Activated T-helper 2 cell treated with anti-CD3 and anti-CD28 coated beads, Interferon-gamma antibody, Interleukin-2, Interleukin-4, amounts not matched to agents 10 μg/mL and 5 μg/mL and 100 μg/mL, durations not matched to agents 14 hours and 24 hours and 36 hours (primary cell): ENCODE measurements at regions not wholly inside any gene's neighbourhood (a gene's known extent, or its start where the extent isn't known, plus 50 kb on each side); places are given as distances from the start of the nearest gene placed in this dataset.

ENCODE experiments used
- DNase-seq: peaks from one replicate; pipeline ENCODE4 v3.0.0; 2021; ENCODE audit warnings: low spot score
- H3K27ac Mint-ChIP-seq: one replicate; pipeline ENCODE4 v1.8.0; 2021; ENCODE audit warnings: mixed read lengths
- H3K27me3 Mint-ChIP-seq: one replicate; pipeline ENCODE4 v1.8.0; 2021; ENCODE audit warnings: low read depth, mixed read lengths
- H3K36me3 Mint-ChIP-seq: one replicate; pipeline ENCODE4 v1.8.0; 2021; ENCODE audit warnings: low read depth, mixed read lengths
- H3K4me1 Mint-ChIP-seq: one replicate; pipeline ENCODE4 v1.8.0; 2021; ENCODE audit warnings: low read depth, mixed read lengths
- H3K4me3 Mint-ChIP-seq: one replicate; pipeline ENCODE4 v1.8.0; 2021; ENCODE audit warnings: low read depth, mild to moderate bottlenecking, moderate library complexity, mixed read lengths
- H3K9me3 Mint-ChIP-seq: one replicate; pipeline ENCODE4 v1.8.0; 2021; ENCODE audit warnings: mixed read lengths
- intact Hi-C: fragments of 100-400 bp; cut with micrococcal nuclease; formaldehyde crosslinking; loops from one replicate; pipeline ENCODE4 v1.15.1; 2023

DNA sequence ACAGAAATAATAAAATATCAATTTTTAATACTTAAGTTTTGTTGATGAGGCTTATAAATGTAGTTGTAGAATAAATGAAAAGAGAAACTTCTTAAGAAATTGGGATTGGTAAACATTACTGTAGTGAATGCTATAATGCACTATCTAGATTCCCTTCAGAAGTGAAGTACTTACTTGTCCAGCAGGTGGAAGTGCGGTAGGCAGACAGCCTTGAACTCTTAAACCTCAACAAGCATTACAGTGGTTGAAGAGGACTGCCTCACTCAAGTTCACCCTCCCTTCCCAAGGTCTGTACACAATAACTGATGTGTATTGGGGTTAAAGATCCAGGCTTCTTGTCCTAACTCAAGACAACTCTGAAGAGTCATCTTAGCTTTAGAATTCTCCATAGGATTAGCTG is 931.0 kb upstream of the LRRTM1 start:
- Mint-ChIP-seq H3K27ac (no peak overlapping the region), H3K36me3 (no peaks in the 10 kb centered on the region), H3K9me3 (peaks cover 62% of the 10 kb centered on the region), H3K4me1 (no peaks in the 10 kb centered on the region), H3K27me3 (no peaks in the 10 kb centered on the region), H3K4me3 (no peak overlapping the region)
- intact Hi-C loops, result no loop called here
- no peak for DNase-seq

DNA sequence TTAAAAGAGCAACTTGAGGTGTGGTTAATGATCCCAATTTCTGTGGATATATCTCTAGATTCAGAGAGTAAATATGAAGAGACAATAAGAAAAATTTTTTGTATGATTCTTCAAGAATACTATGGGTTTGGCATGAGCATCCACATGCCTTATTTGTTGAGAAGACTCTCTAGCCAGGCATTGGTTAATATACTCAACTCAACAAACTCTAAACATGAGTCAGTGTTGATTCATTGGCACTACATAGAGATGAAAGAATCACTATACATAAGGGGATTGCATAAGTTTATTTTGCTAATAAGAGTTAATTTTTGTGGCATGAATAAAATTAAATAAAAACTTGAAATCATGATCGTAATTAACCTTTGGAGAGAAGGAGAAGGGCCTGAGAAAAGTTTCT is 930.2 kb upstream of the LRRTM1 start:
- no peaks in the 10 kb centered on the region for H3K36me3 Mint-ChIP-seq
- H3K4me3 Mint-ChIP-seq, result no peak overlapping the region
- intact Hi-C loops, result no loop called here

GRCh38 chr2:81225756-81226155 is 921.2 kb upstream of the LRRTM1 start:
- intact Hi-C loops, result no loop called here
- peaks cover 42% of the 10 kb centered on the region for H3K9me3 Mint-ChIP-seq
- no peaks in the 10 kb centered on the region for H3K4me1 Mint-ChIP-seq
- H3K27me3 Mint-ChIP-seq, result no peaks in the 10 kb centered on the region
- no peak overlapping the region for H3K27ac Mint-ChIP-seq
- no peak overlapping the region for H3K4me3 Mint-ChIP-seq
- no peaks in the 10 kb centered on the region for H3K36me3 Mint-ChIP-seq
- no peak for DNase-seq

More for the DNA sequence above, 930.2 kb upstream of the LRRTM1 start:
- Mint-ChIP-seq H3K4me1 (no peaks in the 10 kb centered on the region), H3K27me3 (no peaks in the 10 kb centered on the region), H3K27ac (no peak overlapping the region), H3K9me3 (peaks cover 58% of the 10 kb centered on the region)
- DNase-seq, result no peak

DNA sequence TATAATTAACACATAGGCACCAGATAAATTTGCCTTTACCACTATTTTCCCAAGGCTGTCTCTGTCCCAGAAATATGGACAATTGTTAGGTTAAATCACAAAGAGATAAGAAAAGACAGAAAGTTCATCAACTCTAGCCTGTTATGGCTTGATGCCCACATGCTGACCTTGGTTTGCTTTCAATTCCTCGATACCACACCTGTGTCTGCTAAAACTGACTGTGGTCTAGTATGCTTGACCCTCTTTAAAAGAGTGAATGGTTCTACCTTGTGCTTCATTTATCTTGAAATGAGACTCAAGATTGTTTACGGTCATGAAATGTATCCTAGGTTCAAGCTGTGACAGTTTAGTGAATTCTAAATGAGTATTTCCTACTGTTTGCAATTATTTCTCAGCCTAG is 909.0 kb upstream of the LRRTM1 start:
- intact Hi-C loops, result no loop called here
- H3K27me3 Mint-ChIP-seq, result no peaks in the 10 kb centered on the region
- no peak overlapping the region for H3K27ac Mint-ChIP-seq

GRCh38 chr2:81206216-81206615 is 901.7 kb upstream of the LRRTM1 start:
- Mint-ChIP-seq H3K4me3 (no peak overlapping the region), H3K4me1 (no peaks in the 10 kb centered on the region), H3K27me3 (no peaks in the 10 kb centered on the region), H3K27ac (no peak overlapping the region), H3K9me3 (peaks cover 32% of the 10 kb centered on the region), H3K36me3 (no peaks in the 10 kb centered on the region)
- no peak for DNase-seq
- intact Hi-C loops, result no loop called here

More for the DNA sequence above, 909.0 kb upstream of the LRRTM1 start:
- Mint-ChIP-seq H3K4me3 (no peak overlapping the region), H3K4me1 (no peaks in the 10 kb centered on the region), H3K9me3 (peaks cover 20% of the 10 kb centered on the region), H3K36me3 (no peaks in the 10 kb centered on the region)
- DNase-seq, result no peak

DNA sequence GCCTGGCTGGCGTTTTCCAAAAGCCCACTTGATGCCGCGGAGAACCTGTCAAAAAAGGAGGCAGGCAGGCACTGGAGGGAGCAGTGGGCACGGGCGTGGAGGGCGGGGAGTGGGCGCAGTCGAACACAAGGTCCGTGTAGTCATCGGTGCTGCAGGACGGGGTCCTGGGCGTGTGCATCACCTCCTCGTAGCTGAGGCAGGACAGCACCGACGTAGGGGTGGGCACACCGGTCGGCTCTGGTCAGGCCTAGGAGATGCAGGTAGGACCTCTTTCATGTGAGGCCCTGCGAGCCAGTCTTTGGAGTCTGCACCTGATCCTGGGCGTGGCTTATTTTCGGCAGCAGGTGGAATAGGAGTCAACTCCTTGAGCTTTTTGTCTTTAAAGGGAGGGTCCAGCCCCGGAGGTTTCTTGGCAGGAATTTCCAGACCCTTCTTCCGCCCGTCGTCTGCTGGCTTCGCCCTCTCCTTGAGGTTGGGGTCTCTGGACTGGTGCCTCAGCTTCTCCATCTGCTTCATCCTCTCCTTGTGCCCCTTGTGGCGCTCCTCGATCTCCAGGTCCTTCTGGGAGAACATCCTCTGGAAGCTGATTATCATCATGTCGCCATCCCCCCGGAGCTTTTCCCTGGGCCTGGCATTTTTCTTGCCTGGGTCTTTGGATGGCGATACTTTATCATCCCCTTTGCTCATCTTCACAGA is 892.5 kb upstream of the LRRTM1 start:
- Mint-ChIP-seq H3K27me3 (no peaks in the 10 kb centered on the region), H3K4me3 (no peak overlapping the region), H3K36me3 (no peaks in the 10 kb centered on the region), H3K9me3 (peaks cover 13% of the 10 kb centered on the region), H3K4me1 (no peaks in the 10 kb centered on the region), H3K27ac (no peak overlapping the region)
- intact Hi-C loops, result no loop called here
- no peak for DNase-seq

GRCh38 chr2:81196383-81196851 is 891.9 kb upstream of the LRRTM1 start:
- Mint-ChIP-seq H3K9me3 (peaks cover 18% of the 10 kb centered on the region), H3K27me3 (no peaks in the 10 kb centered on the region), H3K4me3 (no peak overlapping the region), H3K36me3 (no peaks in the 10 kb centered on the region), H3K27ac (no peak overlapping the region), H3K4me1 (no peaks in the 10 kb centered on the region)
- intact Hi-C loops, result no loop called here
- no peak for DNase-seq

DNA sequence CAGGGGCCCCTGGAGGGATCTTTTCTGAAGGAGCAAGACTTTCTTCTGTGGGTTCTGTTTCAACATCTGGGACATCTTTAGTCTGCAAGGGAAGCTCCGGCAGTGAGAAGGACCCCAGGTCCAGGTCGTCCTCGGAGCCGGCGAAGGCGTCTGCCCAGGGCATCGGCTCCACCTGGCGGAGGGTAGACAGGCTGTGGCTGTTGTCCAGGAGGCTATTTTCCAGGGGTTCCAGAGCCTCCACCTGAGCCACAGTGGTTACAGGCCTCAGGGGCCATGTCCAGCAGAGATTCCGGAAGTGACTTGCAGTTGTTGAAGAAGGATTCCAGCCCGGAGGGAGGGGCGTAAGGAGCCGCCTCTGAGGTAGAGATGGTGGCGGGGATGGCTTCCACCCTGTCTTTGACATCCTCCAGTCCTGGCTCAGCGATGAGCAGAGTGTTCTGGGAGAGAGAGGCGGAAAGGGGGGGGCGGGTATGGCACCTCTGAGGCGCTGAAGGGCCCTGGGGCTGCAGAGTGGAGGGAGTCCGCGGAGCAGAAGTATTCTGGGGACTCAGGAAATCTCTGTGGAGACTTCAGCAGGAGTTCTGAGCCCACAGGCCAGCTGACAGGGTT is 891.3 kb upstream of the LRRTM1 start:
- H3K4me1 Mint-ChIP-seq, result no peaks in the 10 kb centered on the region
- no peak for DNase-seq
- intact Hi-C loops, result no loop called here
- no peak overlapping the region for H3K4me3 Mint-ChIP-seq
- no peak overlapping the region for H3K27ac Mint-ChIP-seq
- peaks cover 21% of the 10 kb centered on the region for H3K9me3 Mint-ChIP-seq
- no peaks in the 10 kb centered on the region for H3K36me3 Mint-ChIP-seq
- no peaks in the 10 kb centered on the region for H3K27me3 Mint-ChIP-seq

GRCh38 chr2:81195017-81195773 is 890.6 kb upstream of the LRRTM1 start:
- Mint-ChIP-seq H3K36me3 (no peaks in the 10 kb centered on the region), H3K4me3 (no peak overlapping the region), H3K4me1 (no peaks in the 10 kb centered on the region), H3K27ac (no peak overlapping the region), H3K27me3 (no peaks in the 10 kb centered on the region), H3K9me3 (peaks cover 26% of the 10 kb centered on the region)
- intact Hi-C loops, result no loop called here
- no peak for DNase-seq

- no peak overlapping the region for H3K4me3 Mint-ChIP-seq
- H3K9me3 Mint-ChIP-seq, result peaks cover 26% of the 10 kb centered on the region
- H3K36me3 Mint-ChIP-seq, result no peaks in the 10 kb centered on the region
- intact Hi-C loops, result no loop called here
- no peaks in the 10 kb centered on the region for H3K27me3 Mint-ChIP-seq
- no peak for DNase-seq
- H3K4me1 Mint-ChIP-seq, result no peaks in the 10 kb centered on the region
- no peak overlapping the region for H3K27ac Mint-ChIP-seq
These were observed 890.0 kb upstream of the LRRTM1 start for GRCh38 chr2:81194581-81194980.

DNA sequence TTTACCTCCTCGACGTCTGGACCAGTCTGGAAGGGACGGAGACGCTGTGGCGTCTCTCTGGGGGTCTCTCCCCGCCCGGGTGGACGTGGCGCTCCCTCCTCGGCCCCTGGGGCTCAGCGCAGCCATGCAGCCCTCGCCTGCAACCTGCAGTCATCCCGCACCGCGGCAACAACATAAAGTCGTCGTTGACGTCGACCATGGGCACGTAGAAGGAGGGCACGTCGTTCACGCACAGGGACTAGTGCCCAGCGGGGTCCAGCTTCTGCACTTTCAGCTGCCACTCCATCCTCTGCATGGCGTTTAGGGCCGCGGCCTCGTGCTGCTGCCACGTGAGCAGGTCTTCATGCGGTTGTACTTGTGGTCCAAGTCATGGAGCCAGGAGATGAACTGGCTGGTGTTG is 889.6 kb upstream of the LRRTM1 start:
- H3K27me3 Mint-ChIP-seq, result no peaks in the 10 kb centered on the region

DNA sequence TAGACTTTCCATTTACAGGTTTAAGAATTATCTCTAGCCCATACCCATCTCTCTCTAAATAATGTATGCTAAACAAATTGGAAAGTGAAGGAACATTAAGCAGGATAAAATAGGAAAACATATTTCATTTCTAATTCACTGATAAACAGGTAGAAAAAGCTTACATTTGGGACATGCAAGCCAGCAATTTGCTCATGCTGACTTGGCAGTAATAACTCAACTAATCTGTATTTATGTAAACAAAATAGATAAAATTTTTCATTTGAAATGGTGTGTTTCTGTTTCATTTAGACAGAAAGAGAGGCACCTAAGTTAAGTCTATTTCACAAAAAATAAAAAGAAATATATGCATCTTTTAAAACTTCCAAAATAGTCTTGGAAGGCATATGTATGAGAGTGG is 877.3 kb upstream of the LRRTM1 start:
- intact Hi-C loops, result no loop called here
- DNase-seq, result no peak
- no peaks in the 10 kb centered on the region for H3K4me1 Mint-ChIP-seq
- H3K9me3 Mint-ChIP-seq, result peaks cover 30% of the 10 kb centered on the region
- H3K27ac Mint-ChIP-seq, result no peak overlapping the region
- no peaks in the 10 kb centered on the region for H3K36me3 Mint-ChIP-seq
- no peak overlapping the region for H3K4me3 Mint-ChIP-seq
- no peaks in the 10 kb centered on the region for H3K27me3 Mint-ChIP-seq

More for the DNA sequence above, 889.6 kb upstream of the LRRTM1 start:
- DNase-seq, result no peak
- intact Hi-C loops, result no loop called here
- Mint-ChIP-seq H3K27ac (no peak overlapping the region), H3K36me3 (no peaks in the 10 kb centered on the region), H3K4me1 (no peaks in the 10 kb centered on the region), H3K9me3 (peaks cover 29% of the 10 kb centered on the region), H3K4me3 (no peak overlapping the region)

DNA sequence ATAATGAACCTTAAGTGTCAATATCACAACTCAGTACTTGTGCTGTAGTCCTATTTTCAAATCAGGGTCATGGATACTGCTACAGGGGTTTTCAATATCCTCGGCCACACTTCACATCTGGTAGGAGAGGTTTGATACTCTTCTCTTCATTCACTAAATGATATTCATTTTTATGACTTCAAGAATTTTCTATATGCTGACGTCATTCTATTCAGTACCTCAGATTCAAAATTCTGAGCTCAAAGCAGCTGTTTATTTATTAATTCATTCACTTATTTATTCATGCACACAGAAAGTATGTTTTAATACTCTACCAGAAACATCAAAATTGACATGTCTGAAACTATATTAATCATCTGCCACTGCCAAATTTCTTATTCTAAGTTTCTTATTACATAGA is 866.9 kb upstream of the LRRTM1 start:
- intact Hi-C loops, result no loop called here
- H3K27ac Mint-ChIP-seq, result no peak overlapping the region
- peaks cover 49% of the 10 kb centered on the region for H3K9me3 Mint-ChIP-seq
- no peak overlapping the region for H3K4me3 Mint-ChIP-seq
- no peaks in the 10 kb centered on the region for H3K4me1 Mint-ChIP-seq
- no peaks in the 10 kb centered on the region for H3K36me3 Mint-ChIP-seq
- no peak for DNase-seq
- H3K27me3 Mint-ChIP-seq, result no peaks in the 10 kb centered on the region
